K562 (cell line): ENCODE measurements at regions not wholly inside any gene's neighbourhood (a gene's known extent, or its start where the extent isn't known, plus 50 kb on each side); places are given as distances from the start of the nearest gene placed in this dataset.

Experiments used
- CREBBP ChIP-seq: IDR thresholded peaks from one replicate; pipeline ENCODE4 v1.6.1; 2012; ENCODE audit warnings: low read depth, mild to moderate bottlenecking, control low read depth, inconsistent platforms, low read length
- TF ChIP-seq, protein P1 (sequence below): fragments of 450-650 bp; IDR thresholded peaks from 2 replicates; pipeline ENCODE4 v1.6.1; 2016; ENCODE audit warnings: mild to moderate bottlenecking, moderate library complexity

DNA sequence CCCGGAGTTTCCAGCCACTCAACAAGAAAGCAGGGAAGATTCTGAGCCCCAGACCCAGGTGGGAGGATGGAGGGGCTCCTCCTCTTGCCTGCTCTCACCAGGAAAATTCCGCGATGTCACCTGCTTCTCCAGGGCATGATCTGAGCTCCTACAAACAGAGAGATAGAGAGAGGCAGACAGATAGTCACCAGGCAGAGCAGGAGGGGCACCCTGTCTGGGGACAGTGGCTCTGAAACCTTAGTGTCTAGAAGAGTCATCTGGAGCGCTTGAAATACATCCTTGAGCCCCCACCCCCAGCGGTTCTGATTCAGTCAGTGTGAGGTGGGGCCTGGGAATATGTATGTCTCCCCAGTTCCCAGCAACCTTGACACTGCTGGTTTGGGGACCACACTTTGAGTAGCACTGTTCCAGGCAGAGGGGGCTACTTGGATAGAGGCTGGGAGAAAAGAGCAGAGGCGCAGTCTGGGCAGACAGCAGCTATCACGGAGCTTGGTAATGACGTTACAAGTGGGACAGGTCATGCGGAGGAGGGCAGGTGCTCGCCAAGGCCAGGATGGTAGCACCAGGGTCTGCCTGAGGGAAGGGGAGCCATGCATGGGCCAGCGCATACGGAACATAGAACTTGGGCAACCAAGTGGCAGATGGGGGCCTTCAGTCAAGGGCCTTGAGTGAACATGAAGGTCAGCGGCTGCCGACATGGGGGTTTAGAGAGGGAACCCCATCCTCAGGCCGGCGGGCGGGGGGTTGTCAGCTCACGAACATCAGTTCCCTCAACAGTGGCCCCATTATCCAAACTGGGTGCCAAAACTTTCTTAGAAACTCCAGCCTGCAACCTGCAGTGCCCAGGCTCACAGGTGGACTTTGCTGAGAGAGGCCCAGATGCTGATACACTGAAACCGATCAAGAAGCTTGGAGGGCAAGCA lies 60.9 kb upstream of the MYEOV start (continued):
- TF ChIP-seq CREBBP, result no peak
- TF ChIP-seq, protein P1, sequence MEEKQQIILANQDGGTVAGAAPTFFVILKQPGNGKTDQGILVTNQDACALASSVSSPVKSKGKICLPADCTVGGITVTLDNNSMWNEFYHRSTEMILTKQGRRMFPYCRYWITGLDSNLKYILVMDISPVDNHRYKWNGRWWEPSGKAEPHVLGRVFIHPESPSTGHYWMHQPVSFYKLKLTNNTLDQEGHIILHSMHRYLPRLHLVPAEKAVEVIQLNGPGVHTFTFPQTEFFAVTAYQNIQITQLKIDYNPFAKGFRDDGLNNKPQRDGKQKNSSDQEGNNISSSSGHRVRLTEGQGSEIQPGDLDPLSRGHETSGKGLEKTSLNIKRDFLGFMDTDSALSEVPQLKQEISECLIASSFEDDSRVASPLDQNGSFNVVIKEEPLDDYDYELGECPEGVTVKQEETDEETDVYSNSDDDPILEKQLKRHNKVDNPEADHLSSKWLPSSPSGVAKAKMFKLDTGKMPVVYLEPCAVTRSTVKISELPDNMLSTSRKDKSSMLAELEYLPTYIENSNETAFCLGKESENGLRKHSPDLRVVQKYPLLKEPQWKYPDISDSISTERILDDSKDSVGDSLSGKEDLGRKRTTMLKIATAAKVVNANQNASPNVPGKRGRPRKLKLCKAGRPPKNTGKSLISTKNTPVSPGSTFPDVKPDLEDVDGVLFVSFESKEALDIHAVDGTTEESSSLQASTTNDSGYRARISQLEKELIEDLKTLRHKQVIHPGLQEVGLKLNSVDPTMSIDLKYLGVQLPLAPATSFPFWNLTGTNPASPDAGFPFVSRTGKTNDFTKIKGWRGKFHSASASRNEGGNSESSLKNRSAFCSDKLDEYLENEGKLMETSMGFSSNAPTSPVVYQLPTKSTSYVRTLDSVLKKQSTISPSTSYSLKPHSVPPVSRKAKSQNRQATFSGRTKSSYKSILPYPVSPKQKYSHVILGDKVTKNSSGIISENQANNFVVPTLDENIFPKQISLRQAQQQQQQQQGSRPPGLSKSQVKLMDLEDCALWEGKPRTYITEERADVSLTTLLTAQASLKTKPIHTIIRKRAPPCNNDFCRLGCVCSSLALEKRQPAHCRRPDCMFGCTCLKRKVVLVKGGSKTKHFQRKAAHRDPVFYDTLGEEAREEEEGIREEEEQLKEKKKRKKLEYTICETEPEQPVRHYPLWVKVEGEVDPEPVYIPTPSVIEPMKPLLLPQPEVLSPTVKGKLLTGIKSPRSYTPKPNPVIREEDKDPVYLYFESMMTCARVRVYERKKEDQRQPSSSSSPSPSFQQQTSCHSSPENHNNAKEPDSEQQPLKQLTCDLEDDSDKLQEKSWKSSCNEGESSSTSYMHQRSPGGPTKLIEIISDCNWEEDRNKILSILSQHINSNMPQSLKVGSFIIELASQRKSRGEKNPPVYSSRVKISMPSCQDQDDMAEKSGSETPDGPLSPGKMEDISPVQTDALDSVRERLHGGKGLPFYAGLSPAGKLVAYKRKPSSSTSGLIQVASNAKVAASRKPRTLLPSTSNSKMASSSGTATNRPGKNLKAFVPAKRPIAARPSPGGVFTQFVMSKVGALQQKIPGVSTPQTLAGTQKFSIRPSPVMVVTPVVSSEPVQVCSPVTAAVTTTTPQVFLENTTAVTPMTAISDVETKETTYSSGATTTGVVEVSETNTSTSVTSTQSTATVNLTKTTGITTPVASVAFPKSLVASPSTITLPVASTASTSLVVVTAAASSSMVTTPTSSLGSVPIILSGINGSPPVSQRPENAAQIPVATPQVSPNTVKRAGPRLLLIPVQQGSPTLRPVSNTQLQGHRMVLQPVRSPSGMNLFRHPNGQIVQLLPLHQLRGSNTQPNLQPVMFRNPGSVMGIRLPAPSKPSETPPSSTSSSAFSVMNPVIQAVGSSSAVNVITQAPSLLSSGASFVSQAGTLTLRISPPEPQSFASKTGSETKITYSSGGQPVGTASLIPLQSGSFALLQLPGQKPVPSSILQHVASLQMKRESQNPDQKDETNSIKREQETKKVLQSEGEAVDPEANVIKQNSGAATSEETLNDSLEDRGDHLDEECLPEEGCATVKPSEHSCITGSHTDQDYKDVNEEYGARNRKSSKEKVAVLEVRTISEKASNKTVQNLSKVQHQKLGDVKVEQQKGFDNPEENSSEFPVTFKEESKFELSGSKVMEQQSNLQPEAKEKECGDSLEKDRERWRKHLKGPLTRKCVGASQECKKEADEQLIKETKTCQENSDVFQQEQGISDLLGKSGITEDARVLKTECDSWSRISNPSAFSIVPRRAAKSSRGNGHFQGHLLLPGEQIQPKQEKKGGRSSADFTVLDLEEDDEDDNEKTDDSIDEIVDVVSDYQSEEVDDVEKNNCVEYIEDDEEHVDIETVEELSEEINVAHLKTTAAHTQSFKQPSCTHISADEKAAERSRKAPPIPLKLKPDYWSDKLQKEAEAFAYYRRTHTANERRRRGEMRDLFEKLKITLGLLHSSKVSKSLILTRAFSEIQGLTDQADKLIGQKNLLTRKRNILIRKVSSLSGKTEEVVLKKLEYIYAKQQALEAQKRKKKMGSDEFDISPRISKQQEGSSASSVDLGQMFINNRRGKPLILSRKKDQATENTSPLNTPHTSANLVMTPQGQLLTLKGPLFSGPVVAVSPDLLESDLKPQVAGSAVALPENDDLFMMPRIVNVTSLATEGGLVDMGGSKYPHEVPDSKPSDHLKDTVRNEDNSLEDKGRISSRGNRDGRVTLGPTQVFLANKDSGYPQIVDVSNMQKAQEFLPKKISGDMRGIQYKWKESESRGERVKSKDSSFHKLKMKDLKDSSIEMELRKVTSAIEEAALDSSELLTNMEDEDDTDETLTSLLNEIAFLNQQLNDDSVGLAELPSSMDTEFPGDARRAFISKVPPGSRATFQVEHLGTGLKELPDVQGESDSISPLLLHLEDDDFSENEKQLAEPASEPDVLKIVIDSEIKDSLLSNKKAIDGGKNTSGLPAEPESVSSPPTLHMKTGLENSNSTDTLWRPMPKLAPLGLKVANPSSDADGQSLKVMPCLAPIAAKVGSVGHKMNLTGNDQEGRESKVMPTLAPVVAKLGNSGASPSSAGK, result no peak
